ENCODE measurements at regions not wholly inside any gene's neighbourhood (a gene's known extent, or its start where the extent isn't known, plus 50 kb on each side); places are given as distances from the start of the nearest gene placed in this dataset.
A peak's percentile ranks its signal among the peaks of the same experiment; 100 is the strongest.
"Not testable (repeated sequence)": the region's sequence is repeated elsewhere in the genome, so short reads cannot be mapped to it uniquely, and the experiment has no call there.

GRCh38 chr3:73228959-73229358, 167.5 kb downstream of the EBLN2 start:
- DNase-seq (ENCODE audit: low read depth), result no peak

DNA sequence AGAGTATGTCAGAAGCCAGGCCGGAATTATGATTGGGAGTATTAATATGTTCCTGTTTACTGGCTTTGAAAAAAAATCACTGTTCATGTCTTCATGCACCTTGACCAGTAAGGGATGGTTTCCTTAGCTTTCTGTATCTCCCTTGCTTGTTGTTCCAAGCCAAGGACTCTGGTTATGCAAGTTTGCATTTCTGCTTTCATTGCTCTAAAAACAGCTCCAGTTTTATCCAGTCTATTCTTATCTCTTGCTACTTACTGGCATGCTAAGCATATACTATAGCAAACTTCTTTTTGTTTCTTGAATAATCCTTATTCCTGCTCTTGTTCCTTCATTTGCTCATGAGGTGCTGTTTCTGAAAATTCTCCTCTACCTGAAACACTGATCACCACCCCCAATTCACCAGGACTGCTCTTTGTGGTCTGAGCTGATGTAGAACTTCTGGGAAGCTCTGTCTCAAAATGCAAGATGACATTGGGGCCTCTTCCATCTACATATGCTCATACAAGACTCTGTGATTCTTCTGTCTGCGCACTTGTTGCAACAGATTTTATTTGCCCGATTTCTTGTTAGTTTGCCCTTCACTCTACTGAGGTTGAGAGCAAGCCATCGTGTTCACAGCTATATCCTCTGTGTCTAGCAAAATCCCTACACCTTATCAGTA, 173.0 kb downstream of the EBLN2 start:
- DNase-seq (ENCODE audit: low read depth), result no peak

DNA sequence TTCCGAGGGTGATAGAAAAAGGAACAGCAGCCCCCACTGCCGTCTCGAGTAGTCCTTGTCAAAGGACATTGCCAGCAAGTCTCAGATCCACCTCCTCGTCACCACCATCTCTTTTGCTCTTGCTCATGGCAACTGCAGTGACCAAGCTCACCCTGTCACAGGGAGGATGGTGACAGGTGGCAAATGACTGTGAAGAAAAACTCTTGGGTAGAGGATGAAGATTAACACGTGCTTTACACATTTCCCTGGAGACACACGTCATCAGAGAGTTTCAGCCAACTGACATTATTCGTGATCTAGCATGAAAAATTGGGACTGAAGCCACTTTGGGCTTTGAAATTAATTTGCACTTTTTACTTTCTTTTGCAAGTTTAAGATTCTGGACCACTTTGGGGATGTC, 174.3 kb downstream of the EBLN2 start:
- DNase-seq (ENCODE audit: low read depth), result no peak

- DNase-seq (ENCODE audit: low read depth), result no peak
These were observed 175.4 kb downstream of the EBLN2 start for GRCh38 chr3:73236867-73237266.

DNA sequence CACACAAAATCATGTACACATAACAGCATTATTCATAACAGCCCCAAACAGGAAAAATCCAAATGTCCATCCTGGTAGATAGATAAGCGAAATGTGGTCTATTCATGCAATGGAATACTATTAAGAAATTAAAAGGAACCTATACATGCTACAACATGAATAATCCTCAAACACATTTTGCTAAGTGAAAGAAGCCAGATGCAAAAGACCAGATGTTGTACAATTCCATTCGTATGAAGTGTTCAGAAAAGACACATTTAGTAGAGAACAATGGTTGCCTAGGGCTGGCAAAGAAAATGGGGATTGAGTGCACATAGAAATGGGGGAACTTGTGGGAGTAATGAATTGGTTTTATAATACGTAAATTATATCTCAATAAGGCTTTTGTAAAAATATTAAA, 182.3 kb downstream of the EBLN2 start:
- no peak for DNase-seq (ENCODE audit: low read depth)

DNA sequence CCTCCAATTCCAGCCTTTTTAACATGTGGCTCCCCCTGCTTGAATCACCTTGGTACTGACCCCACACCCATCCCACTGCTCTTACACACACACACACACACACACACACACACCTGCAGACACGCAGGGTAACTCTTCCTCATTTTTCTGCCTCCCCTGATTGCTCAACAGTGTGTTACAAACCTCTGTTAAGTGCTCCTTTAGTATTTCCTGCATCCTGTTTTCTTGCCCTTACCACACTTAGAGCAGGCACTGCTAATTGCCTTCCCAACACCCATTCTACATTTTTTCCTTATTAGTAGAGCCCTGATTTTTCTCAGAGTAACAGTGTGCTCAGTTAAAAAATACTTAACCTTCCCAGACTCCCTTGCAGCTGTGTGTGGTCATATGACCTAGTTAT, 184.0 kb downstream of the EBLN2 start:
- no peak for DNase-seq (ENCODE audit: low read depth)

GRCh38 chr3:73249047-73249446, 187.6 kb downstream of the EBLN2 start:
- DNase-seq (ENCODE audit: low read depth), result no peak

GRCh38 chr3:73254062-73254461, 192.6 kb downstream of the EBLN2 start:
- DNase-seq (ENCODE audit: low read depth), result no peak

DNA sequence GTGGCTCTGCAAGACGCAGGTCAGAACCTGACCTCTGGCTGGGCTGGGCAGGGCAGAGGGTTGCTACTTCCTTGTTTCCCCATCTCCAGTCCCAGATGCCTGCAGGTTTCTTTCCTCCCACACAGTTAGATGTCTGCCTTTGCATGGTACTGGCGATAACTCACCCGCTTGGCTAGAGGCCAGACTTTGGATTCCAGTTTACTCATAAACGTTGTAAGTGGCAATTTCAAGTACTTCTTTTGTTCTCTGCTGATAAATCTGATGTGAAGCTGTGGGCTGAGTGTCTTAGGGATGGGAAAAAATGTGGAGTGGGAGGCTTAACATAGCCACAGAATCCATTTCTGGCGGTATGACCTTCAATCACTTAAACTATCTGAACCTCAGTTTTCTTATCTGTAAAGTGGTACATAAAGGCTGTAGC, 194.2 kb downstream of the EBLN2 start:
- peak; percentile 27 for DNase-seq (ENCODE audit: low read depth)

- DNase-seq (ENCODE audit: low read depth), result no peak
These were observed 195.7 kb downstream of the EBLN2 start for GRCh38 chr3:73257186-73257585.

DNA sequence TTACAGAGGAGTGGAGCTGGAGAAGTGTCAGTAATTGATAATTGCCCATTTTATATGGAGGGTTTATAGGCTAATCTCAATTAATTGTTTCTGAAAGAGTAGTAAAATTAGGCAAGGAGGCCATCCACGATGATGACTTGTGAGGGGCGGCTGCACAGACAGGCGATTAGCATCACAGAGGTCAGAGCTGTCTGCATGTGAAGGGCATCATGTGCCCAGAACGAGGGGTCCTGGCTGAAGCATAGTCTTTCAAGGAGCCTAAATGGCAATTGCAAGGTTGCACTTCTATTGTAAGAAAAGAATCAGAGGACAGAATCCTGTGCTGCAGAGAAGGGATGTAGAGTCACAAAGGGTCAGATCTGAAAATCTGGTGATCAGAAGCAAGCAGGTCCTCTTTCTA, 196.6 kb downstream of the EBLN2 start:
- no peak for DNase-seq (ENCODE audit: low read depth)

DNA sequence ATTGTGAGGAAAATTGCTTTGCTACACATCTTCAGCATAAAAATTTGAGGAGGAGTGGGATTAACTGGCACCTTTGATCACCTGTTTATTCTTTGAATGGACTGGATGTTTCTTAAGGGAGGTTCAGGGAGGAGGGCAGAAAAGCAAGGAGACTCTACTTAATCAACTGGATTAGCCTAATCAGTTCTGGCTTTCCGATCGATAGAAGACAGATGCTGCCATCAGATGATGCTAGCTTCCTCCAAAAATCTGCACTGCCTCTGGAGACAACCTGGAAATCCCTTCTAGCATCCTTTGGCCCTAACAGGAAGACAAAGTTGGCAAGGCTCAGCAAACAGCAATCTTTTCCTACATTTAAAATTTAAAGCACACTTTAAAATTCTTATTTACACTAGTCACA, 197.8 kb downstream of the EBLN2 start:
- DNase-seq (ENCODE audit: low read depth), result no peak

GRCh38 chr3:73259856-73260255, 198.4 kb downstream of the EBLN2 start:
- peak; percentile 4 for DNase-seq (ENCODE audit: low read depth)

- DNase-seq (ENCODE audit: low read depth), result not testable (repeated sequence)
These were observed 205.1 kb downstream of the EBLN2 start for GRCh38 chr3:73266558-73266957.

- not testable (repeated sequence) for DNase-seq (ENCODE audit: low read depth)
These were observed 207.7 kb downstream of the EBLN2 start for GRCh38 chr3:73269126-73269525.

DNA sequence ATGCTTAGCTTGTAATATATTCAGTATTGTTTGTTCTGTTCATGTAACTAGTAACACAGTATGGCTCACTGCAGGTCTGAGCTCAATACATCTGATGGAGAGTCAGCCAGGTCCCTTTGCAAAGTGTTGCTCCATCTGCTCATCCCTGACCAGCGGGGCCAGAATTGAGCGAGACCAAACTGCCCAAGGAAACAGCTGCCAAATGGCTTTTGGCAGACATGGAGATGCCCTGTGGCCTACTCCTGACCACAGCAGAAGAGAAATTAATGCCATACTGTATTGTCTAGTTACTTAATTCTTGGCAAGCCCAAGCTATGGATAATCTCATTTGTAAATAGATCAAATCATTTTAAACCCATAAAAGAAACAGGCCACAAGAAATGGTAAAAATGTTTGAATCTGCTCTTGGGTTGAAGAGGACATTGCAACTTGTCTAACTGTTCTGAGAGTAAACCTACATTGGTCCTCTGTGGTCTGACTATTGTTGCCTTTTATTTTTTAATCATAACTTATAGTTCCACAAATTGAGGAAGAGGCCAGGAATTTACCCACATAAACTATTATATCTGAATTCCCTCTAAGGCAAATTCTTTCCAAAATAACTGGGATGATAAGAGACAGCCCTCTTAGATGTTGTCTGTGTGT, 209.5 kb downstream of the EBLN2 start:
- peak; percentile 47 for DNase-seq (ENCODE audit: low read depth)

DNA sequence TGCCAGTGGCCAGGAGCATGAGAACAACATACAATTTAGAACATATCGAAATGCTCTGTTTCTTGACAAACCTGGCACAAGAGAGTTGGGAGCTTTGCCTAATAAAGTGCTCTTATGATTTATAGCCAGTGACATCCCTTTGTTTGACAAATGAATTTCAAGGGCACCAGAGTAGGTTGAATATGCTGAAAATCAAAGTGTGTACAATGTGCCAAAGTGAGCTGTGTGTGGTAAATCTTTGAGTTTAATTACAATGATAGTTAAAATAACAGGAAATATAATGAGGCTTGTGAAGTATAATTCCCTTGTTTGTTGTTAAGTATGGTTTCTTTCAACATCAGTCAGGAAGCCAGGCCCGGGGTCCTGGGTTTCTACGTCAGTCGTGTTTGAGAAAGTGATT, 211.9 kb downstream of the EBLN2 start:
- DNase-seq (ENCODE audit: low read depth), result no peak

DNA sequence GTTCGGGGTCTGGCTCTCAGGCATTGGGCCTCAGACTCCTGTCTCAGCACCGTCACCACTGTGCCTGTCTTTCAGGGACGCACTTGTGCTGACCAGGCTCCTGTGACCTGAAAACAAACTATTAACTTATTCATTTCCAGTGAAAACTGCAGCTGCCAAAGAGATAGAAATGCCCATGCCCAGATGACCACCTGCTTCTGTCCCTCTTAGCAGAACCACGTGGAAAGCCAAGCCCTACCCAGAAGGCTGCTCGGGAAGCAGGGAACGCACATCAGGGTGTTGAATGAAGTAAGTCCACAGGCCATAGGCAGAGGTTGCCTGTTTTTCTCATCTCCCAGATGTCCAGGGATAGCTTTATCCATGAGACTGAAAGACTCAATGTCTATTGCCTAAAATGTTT, 219.3 kb downstream of the EBLN2 start:
- no peak for DNase-seq (ENCODE audit: low read depth)

DNA sequence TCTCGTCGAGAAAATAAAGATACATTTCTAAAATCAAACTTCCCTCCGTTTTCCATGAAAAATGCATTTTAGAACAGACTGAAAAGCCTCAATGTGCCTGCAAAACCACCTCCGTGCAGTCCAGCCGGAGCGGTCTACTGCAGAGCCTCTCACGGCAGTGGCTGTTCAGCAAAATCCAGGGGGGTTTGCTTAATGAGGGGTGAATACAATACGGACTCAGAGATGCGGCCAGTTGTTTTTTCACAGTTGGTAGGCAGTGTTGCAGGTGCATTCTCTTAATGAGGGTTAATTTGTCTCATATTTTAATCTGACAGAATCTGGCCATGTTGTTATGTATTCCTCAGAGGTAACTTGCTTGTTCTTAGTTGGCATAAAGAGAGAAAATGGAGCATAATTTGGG, 223.0 kb downstream of the EBLN2 start:
- DNase-seq (ENCODE audit: low read depth), result no peak

GRCh38 chr3:73291541-73291940, 230.1 kb downstream of the EBLN2 start:
- DNase-seq (ENCODE audit: low read depth), result no peak

DNA sequence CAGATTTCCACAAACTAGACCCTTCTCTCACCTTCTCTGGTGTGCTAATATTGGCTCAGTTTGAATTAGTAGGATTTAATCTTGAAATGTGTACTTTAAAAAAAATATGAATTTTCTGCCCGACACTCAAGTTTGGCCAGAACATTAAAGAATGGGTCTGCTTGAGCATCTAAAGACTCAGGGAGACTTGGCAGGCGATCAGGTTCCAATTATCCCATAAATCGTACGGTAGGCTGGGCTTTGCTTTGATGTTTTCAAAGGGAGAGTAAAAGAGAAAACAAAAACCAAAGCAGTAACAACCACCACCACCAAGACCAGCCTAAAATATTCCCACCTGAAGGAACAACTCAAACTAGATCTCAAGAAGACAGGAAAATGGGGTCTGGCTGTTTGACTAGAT, 230.8 kb downstream of the EBLN2 start:
- no peak for DNase-seq (ENCODE audit: low read depth)

GRCh38 chr3:73294537-73294936, 233.1 kb downstream of the EBLN2 start:
- no peak for DNase-seq (ENCODE audit: low read depth)

- no peak for DNase-seq (ENCODE audit: low read depth)
These were observed 234.6 kb downstream of the EBLN2 start for GRCh38 chr3:73295876-73296635.
